Activated T-helper 9 cell treated with anti-CD3 and anti-CD28 coated beads, Interleukin-2, amount 50 U/mL, for 16 hours (primary cell): ENCODE measurements at regions not wholly inside any gene's neighbourhood (a gene's known extent, or its start where the extent isn't known, plus 50 kb on each side); places are given as distances from the start of the nearest gene placed in this dataset.

Source experiments
- DNase-seq: peaks from one replicate; pipeline ENCODE4 v3.0.0-alpha.2; 2020; ENCODE audit warnings: low read depth

DNA sequence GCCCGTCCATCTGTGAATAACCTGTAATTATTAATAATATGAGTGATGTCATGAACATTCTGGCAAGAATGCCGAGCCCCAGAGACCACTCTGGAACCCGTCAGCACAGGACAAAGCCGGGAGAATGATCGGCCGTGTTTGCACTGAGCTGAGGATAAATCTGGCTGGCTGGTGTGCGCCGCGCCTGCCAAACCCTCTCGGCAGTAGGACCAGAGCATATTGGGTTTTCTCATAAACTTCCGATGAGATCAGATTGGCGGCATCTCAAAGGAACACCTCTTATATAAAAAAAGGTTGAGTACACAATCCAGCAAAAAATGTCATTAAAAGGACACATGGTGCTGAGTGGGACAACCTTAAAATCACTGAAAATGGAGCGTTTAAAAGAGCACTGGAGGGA, 296.0 kb upstream of the MKI67 start:
- no peak for DNase-seq

DNA sequence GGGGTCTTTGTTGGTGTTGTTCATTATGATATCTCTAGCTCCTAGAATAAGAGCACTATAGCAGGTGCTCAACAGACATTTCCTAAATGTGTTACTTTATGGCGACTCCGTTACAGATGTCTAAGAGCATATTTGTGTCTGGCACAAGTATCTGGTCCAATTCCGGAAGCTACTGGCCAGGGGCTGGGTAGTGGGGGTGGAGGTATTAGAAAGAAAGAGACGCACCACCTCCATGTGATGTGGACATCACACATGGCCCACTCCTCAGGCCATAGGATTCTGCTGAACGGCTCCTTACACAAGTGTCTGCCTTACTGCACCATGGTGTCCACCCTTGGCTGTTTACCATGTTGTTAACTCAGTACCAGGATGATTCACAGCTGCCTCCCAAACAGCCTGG, 296.8 kb upstream of the MKI67 start:
- no peak for DNase-seq

DNA sequence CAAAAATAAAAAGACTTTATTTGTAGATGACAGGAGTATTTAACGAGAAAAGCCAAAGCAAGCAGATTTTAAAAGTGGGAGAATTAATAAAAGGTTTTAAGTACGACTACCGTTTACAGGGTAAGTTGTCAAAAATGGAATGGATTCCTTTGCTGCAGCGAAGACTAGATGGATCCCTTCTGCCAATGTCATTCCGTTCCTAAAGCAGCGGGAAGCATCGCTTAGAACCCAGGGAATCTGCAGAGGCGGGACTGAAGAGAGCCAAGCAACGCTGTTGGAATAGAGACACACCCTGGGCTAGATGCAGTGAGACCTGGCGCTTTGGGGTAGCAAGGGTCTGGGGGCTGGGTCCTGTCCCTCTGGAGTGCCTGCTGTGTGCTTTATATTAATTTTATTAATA, 303.1 kb upstream of the MKI67 start:
- DNase-seq: no peak

DNA sequence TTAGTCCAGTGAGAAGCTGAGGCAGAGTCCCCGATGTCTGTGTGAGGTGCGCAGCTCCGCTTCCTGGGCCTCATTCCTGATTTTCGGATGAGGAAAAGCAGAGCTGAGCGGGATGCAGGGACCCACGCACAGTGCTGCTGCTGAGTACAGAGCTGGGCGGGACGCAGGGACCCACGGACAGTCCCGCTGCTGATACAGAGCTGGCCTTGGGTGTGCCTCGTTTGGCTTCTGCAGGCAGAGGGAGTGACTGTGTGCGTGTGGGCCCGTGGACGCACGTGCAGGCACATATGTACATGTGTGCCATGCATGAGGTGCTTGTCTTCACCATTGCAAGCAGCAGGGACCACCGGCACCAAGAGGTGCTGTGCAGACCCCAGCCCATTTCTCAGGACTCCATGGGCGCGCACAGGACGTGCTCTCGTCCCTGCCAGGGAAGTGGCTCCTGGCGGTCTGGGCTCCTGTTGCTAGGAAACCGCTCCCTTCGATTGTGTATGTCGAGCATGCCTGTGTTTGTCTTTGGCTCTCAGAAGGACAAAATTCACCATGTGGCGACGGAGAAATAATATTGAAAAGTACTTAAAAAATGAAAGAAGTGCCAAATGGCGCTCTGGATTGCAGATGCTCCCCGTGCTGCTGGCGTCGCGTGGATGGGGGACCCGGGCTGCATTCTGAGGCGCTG, 303.8 kb upstream of the MKI67 start:
- no peak for DNase-seq

DNA sequence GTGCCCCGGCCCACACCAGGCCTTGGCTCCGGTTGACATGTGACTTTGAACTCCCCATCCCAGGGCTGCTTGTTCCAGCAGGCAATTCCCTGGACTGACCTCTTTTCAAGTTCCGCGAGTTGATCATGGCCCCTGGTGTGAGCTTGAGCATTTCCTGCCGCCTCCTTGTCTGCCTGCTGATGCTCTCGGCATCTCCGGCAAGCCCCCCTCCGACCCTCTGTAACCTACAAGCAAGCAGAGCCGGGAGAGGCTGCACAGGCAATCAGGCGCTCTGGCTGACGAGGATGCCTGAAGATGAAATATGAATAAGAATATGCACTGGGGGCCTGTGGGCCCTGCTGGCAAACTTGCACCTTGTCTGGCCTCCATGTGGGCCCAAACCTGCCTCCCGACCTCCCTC, 304.9 kb upstream of the MKI67 start:
- no peak for DNase-seq

DNA sequence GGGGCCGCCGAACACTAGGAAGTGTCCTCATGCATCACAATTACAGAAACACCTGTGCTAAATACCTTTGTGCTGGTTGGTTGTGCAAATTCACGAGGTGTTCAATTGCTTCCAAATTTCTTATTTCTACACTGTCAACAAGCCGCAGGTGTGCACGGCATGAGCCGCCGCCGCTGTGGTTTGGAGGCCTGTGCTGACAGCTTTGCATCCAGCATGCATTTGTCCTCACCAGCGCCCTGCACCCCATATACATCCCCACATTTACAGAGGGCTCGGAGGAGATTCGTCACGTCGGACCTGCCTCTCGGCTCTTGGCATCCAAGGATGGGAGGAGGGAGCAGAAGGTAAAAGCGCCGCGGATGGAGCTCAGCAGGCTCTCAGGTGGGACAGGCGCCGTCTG, 305.3 kb upstream of the MKI67 start:
- DNase-seq: no peak

DNA sequence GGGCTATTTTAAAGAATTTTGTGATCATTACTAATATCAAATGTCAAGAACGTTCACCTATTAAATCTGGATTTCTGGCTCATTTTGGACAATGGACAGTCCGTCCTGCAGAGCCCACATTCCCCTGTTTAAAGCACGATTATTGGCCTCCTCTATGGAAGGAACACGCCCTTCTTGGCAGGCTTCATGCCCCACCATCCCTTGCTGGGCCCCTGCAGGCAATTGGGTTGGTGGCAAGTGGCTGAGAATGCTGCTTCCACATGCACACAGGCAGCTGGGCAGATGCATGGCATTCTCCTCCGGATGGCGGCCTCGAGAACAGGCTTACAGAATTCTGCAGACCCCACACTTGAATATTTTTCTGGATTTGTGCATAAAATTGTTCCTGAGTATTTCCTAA, 305.8 kb upstream of the MKI67 start:
- no peak for DNase-seq

DNA sequence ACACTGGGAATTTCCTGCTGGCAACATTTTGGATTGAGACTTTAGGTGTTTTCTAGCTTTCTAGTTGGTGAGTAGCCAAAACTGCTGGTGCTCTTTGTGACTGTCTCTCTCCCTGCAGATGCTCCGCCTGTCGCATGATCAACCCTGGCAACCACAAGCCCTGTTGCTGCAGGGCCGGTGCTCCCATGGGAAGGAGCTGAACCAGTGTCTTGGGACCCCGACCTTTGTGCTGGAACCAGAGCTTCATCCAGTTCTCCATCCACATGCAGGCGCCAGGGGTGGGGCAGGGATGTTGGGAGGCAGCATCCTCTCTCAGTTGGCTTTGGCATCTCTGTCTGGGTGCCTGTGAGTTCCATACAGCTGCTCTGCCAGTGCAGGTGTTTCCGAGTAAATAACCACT, 306.2 kb upstream of the MKI67 start:
- no peak for DNase-seq

DNA sequence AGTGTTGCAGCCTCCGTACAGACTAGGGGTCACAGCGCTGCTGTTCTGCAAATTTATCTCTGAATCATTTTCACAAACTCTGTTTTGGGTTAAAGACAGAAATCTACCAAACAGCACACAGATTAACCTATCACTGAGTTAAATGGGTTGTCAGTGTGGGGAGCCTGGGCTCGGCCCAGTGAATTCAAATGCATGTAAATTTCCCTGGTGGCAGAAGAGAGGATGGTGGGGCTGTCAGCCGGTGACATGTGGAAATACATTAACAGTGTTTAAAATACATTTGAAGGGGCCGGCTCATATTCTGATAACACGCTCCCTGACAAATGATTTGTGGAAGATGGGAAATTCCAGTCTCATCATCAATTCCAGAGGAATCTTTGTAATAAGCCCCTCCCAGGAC, 309.6 kb upstream of the MKI67 start:
- no peak for DNase-seq

DNA sequence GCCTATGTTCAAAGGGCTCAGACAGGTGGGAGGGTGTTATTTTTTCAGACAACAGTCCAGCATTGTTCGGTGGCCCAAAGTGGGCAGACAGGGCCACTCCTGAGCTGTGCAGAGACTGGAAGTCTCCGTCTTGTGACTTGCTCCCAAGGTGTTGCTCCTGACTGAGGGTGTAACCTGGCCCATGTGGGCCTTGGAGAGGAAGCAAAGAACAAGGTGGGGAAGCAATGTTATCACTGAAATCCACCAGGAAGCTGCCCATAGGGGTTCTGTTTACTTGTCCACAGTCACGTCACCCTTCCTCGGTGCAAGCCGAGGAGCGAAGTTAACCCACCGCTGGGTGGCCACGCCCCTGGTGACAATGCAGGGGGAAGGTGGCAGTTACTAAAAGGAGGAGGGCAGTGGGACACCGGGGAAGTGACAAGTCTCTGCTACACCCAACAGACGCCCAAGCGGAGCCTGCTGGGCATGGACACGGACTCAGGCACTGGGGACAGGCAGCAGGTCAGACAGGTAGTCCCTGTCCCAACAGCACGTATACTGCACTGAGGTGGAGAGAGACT, 311.6 kb upstream of the MKI67 start:
- DNase-seq: no peak

DNA sequence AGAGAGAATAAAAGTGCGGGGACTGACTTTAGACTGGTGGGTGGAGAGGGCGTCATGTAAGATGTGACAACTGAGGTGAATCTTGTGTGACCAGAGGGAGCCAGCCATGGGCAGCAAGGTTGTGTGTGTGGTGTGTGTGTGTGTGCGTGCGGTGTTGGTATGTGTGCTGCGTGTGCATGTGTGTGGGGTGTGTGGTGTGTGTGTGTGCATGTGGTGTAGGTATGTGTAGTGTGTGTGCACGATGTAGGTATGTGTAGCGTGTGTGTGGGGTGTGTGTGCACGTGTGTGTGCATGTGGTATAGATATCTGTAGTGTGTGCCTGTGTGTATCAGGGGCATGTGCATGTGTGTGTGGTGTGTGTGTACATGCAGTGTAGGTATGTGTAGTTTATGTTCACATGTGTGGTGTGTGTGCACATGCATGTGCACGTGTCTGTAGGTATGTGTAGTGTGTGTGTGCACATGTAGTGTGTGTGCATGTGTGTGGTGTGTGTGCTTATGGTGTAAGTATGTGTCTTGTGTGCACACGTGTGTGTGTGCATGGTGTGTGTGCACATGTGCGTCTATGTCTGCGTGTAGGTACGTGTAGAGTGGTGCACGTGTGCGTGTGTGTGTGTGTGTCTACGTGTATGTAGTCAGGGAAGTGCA, 312.3 kb upstream of the MKI67 start:
- DNase-seq: no peak

DNA sequence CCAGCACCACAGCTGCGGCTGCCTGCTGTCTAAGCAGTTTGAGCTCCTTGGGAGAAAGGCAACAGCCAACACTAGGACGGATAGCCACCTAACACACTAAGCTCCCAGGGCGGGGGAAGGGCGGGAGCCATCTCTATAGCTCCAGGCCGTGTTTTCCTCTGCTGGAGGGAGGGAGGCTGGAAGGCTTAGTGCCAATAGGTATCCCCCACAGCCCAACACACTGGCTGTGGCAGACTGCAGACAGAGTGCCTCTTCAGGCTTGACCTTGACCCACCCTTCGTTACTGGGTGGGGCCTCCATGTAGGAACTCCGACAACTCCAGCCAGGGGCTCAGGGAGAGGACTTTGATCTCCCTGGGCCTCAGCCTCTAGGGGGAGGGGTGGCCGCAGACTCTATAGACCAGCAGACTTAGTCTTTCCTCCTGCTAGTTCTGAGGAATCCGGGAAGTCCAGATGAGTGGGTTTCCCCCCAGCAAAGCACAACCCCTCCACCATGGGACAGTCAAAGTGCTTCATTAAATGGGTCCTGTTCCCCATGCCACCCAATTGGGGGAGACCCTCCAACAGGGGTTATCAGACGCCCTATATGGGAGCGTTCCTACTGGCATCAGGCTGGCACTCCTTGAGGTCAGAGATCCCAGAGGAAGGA, 314.4 kb upstream of the MKI67 start:
- no peak for DNase-seq

DNA sequence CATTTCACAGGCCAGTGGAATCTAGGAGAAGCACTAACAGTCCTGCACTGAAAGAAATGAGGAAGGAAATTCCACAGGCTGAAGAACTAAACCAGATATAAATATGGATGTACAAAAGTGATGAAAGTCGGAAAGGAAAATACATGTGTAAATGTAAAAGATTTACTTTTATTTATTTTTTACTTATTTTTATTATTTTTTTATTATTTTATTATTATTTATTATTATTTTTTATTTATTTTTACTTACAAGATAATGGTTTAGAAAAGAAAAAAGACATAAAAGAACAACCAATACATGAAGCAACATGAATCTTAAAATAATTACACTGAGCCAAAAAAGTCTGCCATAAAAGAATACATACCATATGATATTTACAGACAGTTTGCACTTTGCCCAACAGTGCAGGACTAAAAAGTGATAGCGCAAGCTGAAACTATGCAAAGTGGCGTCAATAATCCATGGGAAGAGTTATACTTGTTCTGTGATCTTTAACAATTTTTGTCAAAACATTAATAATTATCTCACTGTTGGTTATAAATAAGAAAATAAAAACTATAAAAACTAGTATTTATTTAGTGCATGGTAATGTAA, 317.8 kb upstream of the MKI67 start:
- DNase-seq: no peak

DNA sequence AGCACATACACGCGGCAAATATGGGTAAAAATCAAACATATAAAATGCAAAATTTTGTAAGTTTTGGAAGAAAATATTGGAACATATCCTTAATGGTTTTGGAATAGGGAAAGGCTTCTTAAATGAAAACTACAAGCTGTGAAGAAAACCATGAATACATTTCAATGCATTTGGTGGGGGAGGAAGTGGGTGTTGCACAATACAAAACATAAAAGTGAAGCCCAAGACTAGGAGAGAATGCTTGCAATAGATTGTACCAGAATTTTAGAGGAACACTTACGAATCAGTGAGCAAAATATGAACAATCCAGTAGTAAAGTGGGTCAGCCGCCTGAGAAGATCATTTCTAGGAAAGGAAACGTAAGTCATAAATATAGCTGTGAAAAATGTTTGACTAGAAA, 322.6 kb upstream of the MKI67 start:
- DNase-seq: no peak

DNA sequence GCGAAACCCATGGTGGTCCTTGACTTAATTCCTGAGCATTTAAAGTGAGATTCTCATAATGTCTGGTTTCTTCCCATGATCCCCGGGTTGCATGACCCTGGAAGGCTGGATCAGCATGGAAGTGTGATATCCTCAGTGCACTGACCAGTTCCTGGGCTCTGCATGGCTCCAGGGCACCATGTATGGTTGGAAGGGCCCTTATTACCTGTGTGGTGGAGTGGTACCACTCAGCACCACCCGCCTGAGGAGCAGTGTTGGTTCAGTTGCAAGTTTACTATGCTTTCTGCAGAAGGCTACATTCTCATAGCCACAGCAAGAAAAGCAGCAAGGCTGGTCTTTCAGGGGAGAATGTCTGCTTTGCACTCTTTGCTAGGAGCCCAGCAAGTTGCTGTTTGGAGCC, 325.7 kb upstream of the MKI67 start:
- DNase-seq: no peak

DNA sequence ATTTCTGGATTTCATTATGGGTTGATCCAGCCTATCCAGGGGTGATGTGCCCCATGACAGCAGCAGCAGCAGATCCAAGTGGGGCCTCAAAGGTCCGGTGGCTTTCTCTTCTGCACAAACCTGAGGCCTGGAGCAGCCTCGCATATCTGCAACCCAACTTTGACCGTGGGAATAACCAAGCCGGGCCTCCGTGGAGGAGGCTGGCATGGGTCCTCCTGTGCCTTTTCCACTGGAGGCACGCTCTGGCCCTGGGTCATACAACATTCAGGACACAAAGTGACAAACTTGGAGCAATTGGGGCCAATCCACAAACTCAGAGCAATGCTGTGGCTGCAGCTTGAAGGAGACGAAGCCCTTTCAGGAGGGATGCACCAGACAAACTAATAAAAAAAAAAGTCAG, 330.0 kb upstream of the MKI67 start:
- no peak for DNase-seq

DNA sequence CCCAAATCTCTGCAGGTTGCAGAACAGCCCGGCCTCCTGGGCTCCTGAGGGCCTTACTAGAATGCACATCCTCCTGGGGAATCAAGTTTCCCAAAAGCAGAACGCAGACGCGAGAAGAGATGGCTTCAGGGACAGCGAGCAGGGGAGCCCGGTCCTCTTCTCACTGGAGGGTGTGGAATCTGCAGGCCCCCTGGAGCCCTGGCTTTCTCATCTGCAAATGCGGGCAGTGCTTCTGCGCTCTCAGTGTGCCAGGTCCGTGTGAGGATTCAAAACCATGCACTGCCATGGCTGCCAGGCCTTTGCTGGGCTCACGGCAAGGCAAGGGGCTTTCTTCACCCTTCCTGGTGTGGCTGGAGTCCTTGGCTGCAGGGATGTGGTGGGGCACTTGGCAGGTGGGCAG, 330.9 kb upstream of the MKI67 start:
- DNase-seq: no peak

DNA sequence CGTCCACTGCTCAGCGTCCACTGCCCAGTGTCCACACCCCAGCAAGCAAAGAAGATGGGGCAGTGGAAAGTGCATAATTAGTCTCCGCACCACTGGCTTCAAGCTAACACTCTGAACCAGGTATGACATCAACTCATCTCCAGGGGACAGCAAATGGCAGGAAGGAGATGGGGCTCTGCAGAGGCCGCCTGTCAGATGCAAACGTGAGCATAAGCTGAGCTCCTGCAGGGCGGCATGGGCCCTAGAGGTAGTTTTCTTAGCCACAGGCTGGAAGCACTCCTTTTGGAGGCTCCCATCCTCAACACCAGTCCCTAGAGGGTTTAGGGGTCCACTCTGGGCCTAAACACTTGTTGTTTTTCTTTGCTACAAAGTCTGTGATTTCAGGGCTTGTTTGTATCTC, 335.8 kb upstream of the MKI67 start:
- DNase-seq: no peak

DNA sequence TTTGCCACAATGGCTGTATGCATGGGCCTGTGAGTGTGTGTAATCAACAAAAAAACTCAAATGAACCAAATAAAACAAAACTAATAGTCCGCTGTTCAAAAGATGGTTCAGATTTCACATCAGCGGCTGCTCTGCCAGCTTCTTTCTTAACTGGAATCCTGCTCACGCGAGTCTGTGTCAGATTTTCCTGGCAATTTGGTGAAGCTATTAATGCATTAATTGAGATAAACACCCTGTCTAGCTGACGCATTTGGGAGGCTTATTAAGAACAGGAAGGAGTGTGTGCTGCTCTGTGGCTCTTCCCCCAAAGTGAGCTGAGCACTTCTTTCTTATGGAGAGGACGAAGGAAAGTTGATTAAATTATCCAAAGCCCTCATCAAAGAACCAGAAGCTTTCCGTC, 336.6 kb upstream of the MKI67 start:
- DNase-seq: no peak

DNA sequence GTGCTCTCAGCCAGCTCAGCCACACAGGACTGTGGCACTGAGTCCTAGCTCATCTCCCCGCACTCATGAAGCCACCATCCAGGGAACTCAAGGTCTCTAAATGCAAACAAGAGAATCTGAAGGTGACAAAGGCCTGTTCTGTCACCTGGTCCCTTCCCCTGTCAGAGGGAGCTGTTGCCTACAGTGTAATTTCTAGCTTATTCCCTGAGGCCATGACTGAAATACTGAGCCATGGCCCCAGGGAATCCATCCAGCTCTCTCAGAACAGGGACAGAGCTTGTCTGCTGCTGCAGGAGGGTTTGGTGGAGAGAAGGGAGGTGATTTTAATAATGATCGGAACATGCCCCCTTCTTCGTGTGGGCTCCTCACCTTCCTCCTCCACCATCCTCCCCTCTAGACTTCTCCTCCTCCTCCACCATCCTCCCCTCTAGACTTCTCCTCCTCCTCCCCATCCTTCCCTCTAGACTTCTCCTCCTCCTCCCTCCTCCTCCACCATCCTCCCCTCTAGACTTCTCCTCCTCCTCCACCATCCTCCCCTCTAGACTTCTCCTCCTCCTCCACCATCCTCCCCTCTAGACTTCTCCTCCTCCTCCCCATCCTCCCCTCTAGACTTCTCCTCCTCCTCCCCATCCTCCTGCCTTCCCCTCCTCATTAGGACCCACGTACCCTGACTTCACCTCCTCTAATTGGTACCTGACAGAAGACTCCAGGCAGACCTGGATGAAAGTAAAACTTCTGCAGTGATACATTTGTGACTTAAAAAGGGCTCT, 338.0 kb upstream of the MKI67 start:
- DNase-seq: no peak

DNA sequence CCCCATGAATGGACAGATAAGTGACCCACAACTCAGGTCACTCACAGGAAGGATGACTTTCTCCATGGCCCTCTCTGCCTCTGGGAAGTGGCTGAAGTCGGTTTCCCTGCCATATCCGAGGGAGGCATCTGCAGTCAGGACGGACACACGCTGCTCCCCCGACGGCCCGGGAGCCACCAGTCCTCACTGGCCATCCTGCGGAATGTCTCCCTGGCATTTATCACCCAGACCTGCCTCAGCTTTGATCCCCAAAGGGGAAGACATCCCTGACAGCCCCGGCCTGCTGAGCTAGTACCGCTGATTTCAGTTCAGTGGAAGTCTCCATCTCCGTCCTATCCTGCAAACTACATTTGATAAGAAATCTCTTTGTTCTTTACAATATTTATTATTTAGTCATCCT, 339.5 kb upstream of the MKI67 start:
- DNase-seq: no peak

DNA sequence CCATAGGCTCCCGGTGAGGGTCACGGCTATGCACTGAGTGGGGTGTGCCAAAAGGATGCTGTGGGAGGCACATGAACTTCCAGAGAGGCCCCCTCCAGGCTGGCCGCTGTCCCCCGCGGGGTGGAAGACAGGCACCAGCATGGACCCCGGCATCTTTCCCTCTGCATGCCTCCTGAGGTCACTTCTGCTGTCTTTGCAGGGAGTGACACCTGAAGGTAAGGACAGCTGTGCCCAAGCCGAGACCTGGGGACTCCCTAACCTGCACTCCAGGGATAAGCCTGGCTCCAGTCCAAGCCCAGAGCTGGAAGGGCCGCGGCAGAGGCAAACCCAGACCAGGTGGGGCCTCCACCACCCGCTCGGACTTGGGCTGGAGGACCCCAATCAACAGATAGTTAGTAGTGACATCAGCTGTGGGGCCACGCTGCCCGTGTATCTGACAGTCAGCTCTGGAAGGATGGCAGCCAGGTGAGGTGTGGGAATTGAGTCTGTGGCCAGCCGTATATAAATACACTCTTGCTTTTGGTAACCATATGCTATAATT, 340.7 kb upstream of the MKI67 start:
- DNase-seq: no peak
